Mesothelial cell of epicardium (in vitro differentiated cells): ENCODE measurements at regions not wholly inside any gene's neighbourhood (a gene's known extent, or its start where the extent isn't known, plus 50 kb on each side); places are given as distances from the start of the nearest gene placed in this dataset.

Source experiments
- DNase-seq, 2 experiments: peaks; one replicate each; pipeline ENCODE4 v3.0.0; 2021; ENCODE audit warnings: low spot score in 2 of 2; ENCODE audit not compliant: unreplicated experiment in 2 of 2
- H3K27ac Mint-ChIP-seq: 2 replicates; pipeline ENCODE4 v1.8.0; 2021; ENCODE audit warnings: mixed read lengths
- H3K27me3 Mint-ChIP-seq: 2 replicates; pipeline ENCODE4 v1.8.0; 2021; ENCODE audit warnings: low read depth, mixed read lengths
- H3K36me3 Mint-ChIP-seq: 2 replicates; pipeline ENCODE4 v1.8.0; 2021; ENCODE audit warnings: mixed read lengths
- H3K4me1 Mint-ChIP-seq: 2 replicates; pipeline ENCODE4 v1.8.0; 2021; ENCODE audit warnings: mixed read lengths
- H3K4me3 Mint-ChIP-seq: 2 replicates; pipeline ENCODE4 v1.8.0; 2021; ENCODE audit warnings: mild to moderate bottlenecking, moderate library complexity, mixed read lengths
- H3K9me3 Mint-ChIP-seq: 2 replicates; pipeline ENCODE4 v1.8.0; 2021; ENCODE audit warnings: mixed read lengths
- TF ChIP-seq, protein P1 (sequence below): fragments of 200-600 bp; sonication (generic); IDR thresholded peaks from one replicate; pipeline ENCODE4 v1.5.0; 2021; ENCODE audit warnings: antibody characterized with exemption; ENCODE audit not compliant: unreplicated experiment

DNA sequence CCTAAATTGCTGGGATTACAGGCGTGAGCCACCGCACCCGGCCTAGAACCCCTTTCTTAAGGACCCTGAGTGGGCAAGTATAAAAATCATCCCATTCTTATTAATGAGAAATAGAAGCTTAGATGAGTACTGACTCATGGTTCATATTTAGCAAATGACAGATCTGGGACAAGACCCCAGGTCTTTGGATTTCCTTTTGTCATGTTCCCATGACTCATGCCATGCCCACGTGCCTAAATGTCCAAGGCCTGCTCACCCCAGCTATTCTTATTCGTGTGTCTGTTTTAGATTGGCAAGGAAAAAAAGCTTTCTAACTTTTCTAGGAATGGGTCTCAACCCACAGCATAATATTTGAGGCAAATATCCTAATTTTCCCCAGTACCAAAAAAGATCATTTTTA is 57.7 kb upstream of the RPS23 start:
- TF ChIP-seq, protein P1, sequence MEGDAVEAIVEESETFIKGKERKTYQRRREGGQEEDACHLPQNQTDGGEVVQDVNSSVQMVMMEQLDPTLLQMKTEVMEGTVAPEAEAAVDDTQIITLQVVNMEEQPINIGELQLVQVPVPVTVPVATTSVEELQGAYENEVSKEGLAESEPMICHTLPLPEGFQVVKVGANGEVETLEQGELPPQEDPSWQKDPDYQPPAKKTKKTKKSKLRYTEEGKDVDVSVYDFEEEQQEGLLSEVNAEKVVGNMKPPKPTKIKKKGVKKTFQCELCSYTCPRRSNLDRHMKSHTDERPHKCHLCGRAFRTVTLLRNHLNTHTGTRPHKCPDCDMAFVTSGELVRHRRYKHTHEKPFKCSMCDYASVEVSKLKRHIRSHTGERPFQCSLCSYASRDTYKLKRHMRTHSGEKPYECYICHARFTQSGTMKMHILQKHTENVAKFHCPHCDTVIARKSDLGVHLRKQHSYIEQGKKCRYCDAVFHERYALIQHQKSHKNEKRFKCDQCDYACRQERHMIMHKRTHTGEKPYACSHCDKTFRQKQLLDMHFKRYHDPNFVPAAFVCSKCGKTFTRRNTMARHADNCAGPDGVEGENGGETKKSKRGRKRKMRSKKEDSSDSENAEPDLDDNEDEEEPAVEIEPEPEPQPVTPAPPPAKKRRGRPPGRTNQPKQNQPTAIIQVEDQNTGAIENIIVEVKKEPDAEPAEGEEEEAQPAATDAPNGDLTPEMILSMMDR, result no peak
- no peak overlapping the region for H3K4me3 Mint-ChIP-seq
- no peak for DNase-seq
- H3K27ac Mint-ChIP-seq, result no peak overlapping the region
- no peaks in the 10 kb centered on the region for H3K9me3 Mint-ChIP-seq
- H3K36me3 Mint-ChIP-seq, result no peaks in the 10 kb centered on the region
- H3K27me3 Mint-ChIP-seq, result no peaks in the 10 kb centered on the region
- H3K4me1 Mint-ChIP-seq, result peaks cover 13% of the 10 kb centered on the region

DNA sequence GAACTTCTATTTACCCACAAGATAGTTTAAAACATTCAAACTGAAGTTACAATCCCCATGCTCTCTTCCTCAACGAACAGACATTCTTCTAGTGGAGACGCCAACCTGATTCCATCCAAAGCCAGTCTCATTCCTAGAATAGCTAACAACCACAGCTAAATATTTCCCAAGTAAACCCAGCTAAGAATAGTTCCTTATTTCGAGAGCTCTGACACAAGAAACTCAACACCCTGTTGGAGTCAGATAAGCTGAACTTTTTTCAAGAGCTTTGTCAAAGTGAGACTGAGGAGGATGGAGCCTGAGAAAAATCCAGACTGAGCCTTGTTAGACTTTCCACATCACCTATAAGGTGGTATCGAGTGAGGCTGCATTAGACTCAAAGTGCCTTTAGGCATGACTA is 56.7 kb upstream of the RPS23 start:
- H3K4me3 Mint-ChIP-seq, result no peak overlapping the region
- peak overlapping the region; percentile 78 for H3K27ac Mint-ChIP-seq
- TF ChIP-seq, protein P1, result no peak
- H3K9me3 Mint-ChIP-seq, result peaks cover 6% of the 10 kb centered on the region
- H3K36me3 Mint-ChIP-seq, result no peaks in the 10 kb centered on the region
- H3K27me3 Mint-ChIP-seq, result no peaks in the 10 kb centered on the region
- no peak for DNase-seq
- peaks cover 13% of the 10 kb centered on the region for H3K4me1 Mint-ChIP-seq

DNA sequence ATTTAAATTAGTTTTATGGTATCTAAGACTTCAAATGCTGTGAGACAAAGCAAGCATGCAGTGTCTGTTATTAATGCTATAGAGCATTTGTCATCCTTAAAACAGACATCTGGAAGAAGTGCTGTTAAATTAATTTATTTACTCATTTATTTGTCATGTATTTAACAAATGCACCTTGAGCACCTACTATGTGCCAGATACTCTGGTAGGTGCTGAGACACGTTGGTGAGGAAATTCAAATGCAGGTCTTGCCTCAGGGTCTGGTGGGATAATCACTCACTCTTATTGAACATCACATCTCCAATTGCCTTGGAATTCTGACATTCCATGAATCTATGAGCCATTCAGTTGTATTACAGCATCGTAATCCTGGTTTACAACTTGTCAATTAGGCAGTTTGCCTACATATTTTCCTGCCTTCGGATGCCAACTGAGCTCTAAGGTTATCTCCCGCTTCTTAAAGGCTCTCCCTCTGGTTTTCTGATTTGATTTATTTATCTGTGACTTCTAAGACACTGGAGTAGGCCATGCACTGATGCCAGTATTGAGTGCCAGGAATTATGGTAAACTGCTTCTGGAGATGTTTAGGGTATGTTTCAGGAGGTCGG is 56.0 kb upstream of the RPS23 start:
- Mint-ChIP-seq H3K27me3 (no peaks in the 10 kb centered on the region), H3K36me3 (no peaks in the 10 kb centered on the region), H3K4me3 (no peak overlapping the region), H3K9me3 (peaks cover 13% of the 10 kb centered on the region), H3K27ac (peak overlapping the region; percentile 78), H3K4me1 (peaks cover 13% of the 10 kb centered on the region)
- TF ChIP-seq, protein P1, result no peak
- no peak for DNase-seq

DNA sequence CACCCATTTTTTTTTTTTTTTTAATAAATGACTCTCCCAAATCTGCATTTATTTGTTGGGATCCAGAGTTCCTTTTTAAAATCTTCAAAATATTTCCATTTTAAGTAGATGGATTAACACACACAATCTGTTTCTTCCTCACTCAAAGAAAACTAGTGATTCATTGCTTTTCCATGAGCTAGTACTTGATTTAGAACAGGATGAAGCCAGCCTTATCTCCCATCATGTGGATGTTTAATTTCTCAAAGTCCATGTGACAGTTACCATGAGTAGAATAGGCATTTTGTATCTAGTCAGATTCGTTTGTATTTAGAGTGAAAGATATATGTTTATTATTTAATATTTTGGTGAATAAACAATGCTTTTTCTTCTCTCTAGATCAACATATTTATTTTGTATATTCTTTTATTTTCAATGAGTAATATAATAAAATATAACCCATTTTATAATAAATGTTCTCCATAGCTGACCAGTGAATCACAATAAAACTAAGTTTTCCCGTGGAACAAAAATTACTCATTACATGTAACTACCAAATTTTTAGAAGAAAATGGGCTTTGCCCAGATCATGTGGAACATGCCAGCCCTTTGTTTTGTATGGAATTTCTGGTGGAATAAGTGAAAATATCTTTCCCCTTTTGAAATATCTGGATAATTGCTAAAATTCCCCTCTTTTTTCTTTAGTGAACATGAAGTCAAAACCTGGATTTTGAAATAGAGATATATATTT is 54.9 kb upstream of the RPS23 start:
- H3K4me3 Mint-ChIP-seq, result no peak overlapping the region

DNA sequence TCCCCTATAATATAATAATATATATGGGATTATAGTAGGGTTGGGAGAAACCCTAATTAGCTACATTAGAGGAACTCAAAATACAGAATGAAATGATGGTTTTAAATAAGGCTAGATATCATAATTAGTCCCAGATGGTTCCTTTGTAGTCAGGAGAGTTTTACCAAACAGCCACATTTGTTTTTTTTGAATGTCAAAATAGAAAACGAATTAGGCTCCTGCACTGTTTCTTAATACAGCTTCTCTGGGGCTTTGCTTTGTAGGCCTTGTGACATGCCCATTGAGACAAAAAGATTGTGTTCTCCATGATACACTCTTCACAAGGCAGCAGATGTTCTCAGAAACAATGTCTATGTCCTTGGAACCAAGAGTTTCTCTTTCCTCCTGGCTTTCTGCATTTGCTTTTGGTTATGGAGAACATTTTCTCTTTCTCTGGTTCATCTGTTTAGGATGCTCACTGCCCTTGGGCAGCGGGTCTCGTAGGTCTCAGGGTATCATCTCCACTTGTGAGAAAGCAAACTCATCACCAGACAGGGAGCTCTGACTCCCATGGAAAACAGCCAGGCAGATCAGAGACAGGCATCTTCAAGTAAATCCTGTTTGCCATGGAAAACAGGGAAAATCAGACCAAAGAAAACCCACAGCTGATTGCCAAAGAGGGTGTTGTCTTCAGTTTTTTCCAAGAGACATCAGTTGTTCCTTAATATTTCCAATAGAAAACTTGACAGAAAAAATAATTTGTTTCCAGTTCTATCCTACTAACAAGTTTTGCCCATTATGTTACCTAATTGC is 54.1 kb upstream of the RPS23 start:
- DNase-seq, result no peak
- Mint-ChIP-seq H3K36me3 (no peaks in the 10 kb centered on the region), H3K9me3 (peaks cover 25% of the 10 kb centered on the region), H3K4me3 (no peak overlapping the region), H3K27me3 (no peaks in the 10 kb centered on the region), H3K4me1 (peaks cover 9% of the 10 kb centered on the region), H3K27ac (peak overlapping the region; percentile 18)
- TF ChIP-seq, protein P1, result no peak

More for the DNA sequence above, 54.9 kb upstream of the RPS23 start:
- DNase-seq, result no peak
- peaks cover 24% of the 10 kb centered on the region for H3K9me3 Mint-ChIP-seq
- H3K4me1 Mint-ChIP-seq, result peaks cover 9% of the 10 kb centered on the region
- no peaks in the 10 kb centered on the region for H3K36me3 Mint-ChIP-seq
- no peaks in the 10 kb centered on the region for H3K27me3 Mint-ChIP-seq
- TF ChIP-seq, protein P1, result no peak
- H3K27ac Mint-ChIP-seq, result no peak overlapping the region
